ENCODE measurements at regions not wholly inside any gene's neighbourhood (a gene's known extent, or its start where the extent isn't known, plus 50 kb on each side); places are given as distances from the start of the nearest gene placed in this dataset.

DNA sequence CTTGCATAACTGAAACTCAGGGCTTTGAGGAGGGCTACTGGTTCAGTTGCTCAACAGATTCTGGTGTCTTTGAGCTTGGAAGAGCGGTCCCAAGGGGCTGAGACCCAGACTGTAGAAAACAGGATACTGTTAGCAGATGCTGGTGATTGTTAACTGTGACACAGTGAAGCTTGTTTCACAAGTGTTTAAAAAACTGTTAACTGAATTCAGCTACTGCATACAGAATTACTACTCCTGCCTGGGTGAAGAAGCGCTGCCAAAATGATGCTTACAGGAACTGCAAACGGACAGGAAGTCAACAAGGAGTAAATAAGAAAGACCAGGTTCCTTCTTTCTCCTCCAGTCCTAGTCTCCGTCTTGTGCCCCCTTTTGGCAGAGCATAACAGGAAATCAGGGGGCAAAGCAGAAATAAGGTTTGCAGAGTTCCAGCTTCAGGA is 195.3 kb upstream of the USP25 start:
- TF ChIP-seq CTCF (IDR thresholded peaks at IDR 0.05) = no peak
- TF ChIP-seq POLR2A (IDR thresholded peaks at IDR 0.05) = no peak
- TF ChIP-seq POLR2AphosphoS5 (IDR thresholded peaks at IDR 0.05) = no peak
- TF ChIP-seq EP300 (IDR thresholded peaks at IDR 0.05) = no peak
